GM21717 (cell line): ENCODE measurements at regions not wholly inside any gene's neighbourhood (a gene's known extent, or its start where the extent isn't known, plus 50 kb on each side); places are given as distances from the start of the nearest gene placed in this dataset.
"Not testable (repeated sequence)": the region's sequence is repeated elsewhere in the genome, so short reads cannot be mapped to it uniquely, and the experiment has no call there.

ENCODE experiments used
- ATAC-seq: cut with Tn5 transposase; IDR thresholded peaks from one replicate; pipeline ENCODE4 v1.9.1; 2021; ENCODE audit warnings: mild to moderate bottlenecking, moderate library complexity; ENCODE audit not compliant: unreplicated experiment

- not testable (repeated sequence) for ATAC-seq
These were observed 73.9 kb upstream of the LYZL2 start for GRCh38 chr10:30703446-30703845.

GRCh38 chr10:30702860-30703259, 73.3 kb upstream of the LYZL2 start:
- ATAC-seq, result no peak

GRCh38 chr10:30701451-30702173, 72.1 kb upstream of the LYZL2 start:
- ATAC-seq, result peak; percentile 63

- no peak for ATAC-seq
These were observed 68.3 kb upstream of the LYZL2 start for GRCh38 chr10:30697806-30698205.

- not testable (repeated sequence) for ATAC-seq
These were observed 67.7 kb upstream of the LYZL2 start for GRCh38 chr10:30697221-30697620.

- not testable (repeated sequence) for ATAC-seq
These were observed 67.0 kb upstream of the LYZL2 start for GRCh38 chr10:30696416-30697185.

GRCh38 chr10:30695481-30696236, 66.1 kb upstream of the LYZL2 start:
- ATAC-seq, result not testable (repeated sequence)

GRCh38 chr10:30694518-30695228, 65.1 kb upstream of the LYZL2 start:
- ATAC-seq, result no peak

- ATAC-seq, result no peak
These were observed 62.1 kb upstream of the LYZL2 start for GRCh38 chr10:30691639-30692015.

GRCh38 chr10:30690948-30691638, 61.5 kb upstream of the LYZL2 start:
- ATAC-seq, result not testable (repeated sequence)

GRCh38 chr10:30688456-30688855, 58.9 kb upstream of the LYZL2 start:
- ATAC-seq, result no peak

GRCh38 chr10:30687698-30688213, 58.2 kb upstream of the LYZL2 start:
- peak; percentile 66 for ATAC-seq

- ATAC-seq, result no peak
These were observed 57.2 kb upstream of the LYZL2 start for GRCh38 chr10:30686708-30687107.

GRCh38 chr10:30683496-30683895, 53.9 kb upstream of the LYZL2 start:
- ATAC-seq, result no peak

- not testable (repeated sequence) for ATAC-seq
These were observed 53.0 kb upstream of the LYZL2 start for GRCh38 chr10:30682377-30683199.

- no peak for ATAC-seq
These were observed 51.4 kb upstream of the LYZL2 start for GRCh38 chr10:30680908-30681307.
